ENCODE measurements at regions not wholly inside any gene's neighbourhood (a gene's known extent, or its start where the extent isn't known, plus 50 kb on each side); places are given as distances from the start of the nearest gene placed in this dataset.

- intact Hi-C loops (cut with DNase I): no loop called here
- DNase-seq (ENCODE audit: extremely low spot score in 2 of 2): no peak
- no peaks in the 10 kb centered on the region for H3K27me3 ChIP-seq
- TF ChIP-seq CTCF (IDR thresholded peaks at IDR 0.05) (no peak), POLR2AphosphoS5 (IDR thresholded peaks at IDR 0.05; ENCODE audit: insufficient read depth in 1 of 2, low read depth in 1 of 2) (no peak), POLR2A (IDR thresholded peaks at IDR 0.05) (no peak)
- H3K9me3 ChIP-seq: no peaks in the 10 kb centered on the region
- no peaks in the 10 kb centered on the region for H3K36me3 ChIP-seq
- no peaks in the 10 kb centered on the region for H3K4me1 ChIP-seq
- H3K4me3 ChIP-seq: no peak overlapping the region
- H3K27ac ChIP-seq: no peak overlapping the region
Observed at GRCh38 chr9:22700171-22700570, 253.5 kb downstream of the DMRTA1 start.

GRCh38 chr9:22718653-22719052 lies 272.0 kb downstream of the DMRTA1 start:
- no peak overlapping the region for H3K4me3 ChIP-seq
- H3K36me3 ChIP-seq: no peaks in the 10 kb centered on the region
- no peaks in the 10 kb centered on the region for H3K27me3 ChIP-seq
- H3K4me1 ChIP-seq: no peaks in the 10 kb centered on the region
- H3K27ac ChIP-seq: no peak overlapping the region
- TF ChIP-seq POLR2AphosphoS5 (IDR thresholded peaks at IDR 0.05; ENCODE audit: insufficient read depth in 1 of 2, low read depth in 1 of 2): no peak
- no peak for TF ChIP-seq CTCF (IDR thresholded peaks at IDR 0.05)
- TF ChIP-seq POLR2A (IDR thresholded peaks at IDR 0.05): no peak
- intact Hi-C loops (cut with DNase I): no loop called here
- H3K9me3 ChIP-seq: no peaks in the 10 kb centered on the region
- DNase-seq (ENCODE audit: extremely low spot score in 2 of 2): no peak

GRCh38 chr9:22722492-22722891 lies 275.9 kb downstream of the DMRTA1 start:
- Histone ChIP-seq H3K4me3 (no peak overlapping the region), H3K36me3 (no peaks in the 10 kb centered on the region), H3K9me3 (no peaks in the 10 kb centered on the region), H3K4me1 (no peaks in the 10 kb centered on the region), H3K27me3 (no peaks in the 10 kb centered on the region), H3K27ac (no peak overlapping the region)
- no peak for TF ChIP-seq POLR2AphosphoS5 (IDR thresholded peaks at IDR 0.05; ENCODE audit: insufficient read depth in 1 of 2, low read depth in 1 of 2)
- DNase-seq (ENCODE audit: extremely low spot score in 2 of 2): no peak
- intact Hi-C loops (cut with DNase I): no loop called here

GRCh38 chr9:22731786-22732185 lies 285.2 kb downstream of the DMRTA1 start:
- intact Hi-C loops (cut with DNase I): no loop called here
- TF ChIP-seq CTCF (IDR thresholded peaks at IDR 0.05) (no peak), POLR2A (IDR thresholded peaks at IDR 0.05) (no peak), POLR2AphosphoS5 (IDR thresholded peaks at IDR 0.05; ENCODE audit: insufficient read depth in 1 of 2, low read depth in 1 of 2) (no peak)
- Histone ChIP-seq H3K27me3 (no peaks in the 10 kb centered on the region), H3K27ac (no peak overlapping the region), H3K4me1 (no peaks in the 10 kb centered on the region), H3K9me3 (no peaks in the 10 kb centered on the region), H3K4me3 (no peak overlapping the region), H3K36me3 (no peaks in the 10 kb centered on the region)
- no peak for DNase-seq (ENCODE audit: extremely low spot score in 2 of 2)

GRCh38 chr9:22739712-22740111 lies 293.1 kb downstream of the DMRTA1 start:
- Histone ChIP-seq H3K27me3 (no peaks in the 10 kb centered on the region), H3K4me1 (no peaks in the 10 kb centered on the region), H3K27ac (no peak overlapping the region), H3K4me3 (no peak overlapping the region), H3K9me3 (no peaks in the 10 kb centered on the region), H3K36me3 (no peaks in the 10 kb centered on the region)
- no peak for DNase-seq (ENCODE audit: extremely low spot score in 2 of 2)
- intact Hi-C loops (cut with DNase I): no loop called here
- TF ChIP-seq POLR2A (IDR thresholded peaks at IDR 0.05): no peak
- no peak for TF ChIP-seq CTCF (IDR thresholded peaks at IDR 0.05)
- TF ChIP-seq POLR2AphosphoS5 (IDR thresholded peaks at IDR 0.05; ENCODE audit: insufficient read depth in 1 of 2, low read depth in 1 of 2): no peak

GRCh38 chr9:22740781-22741180 lies 294.2 kb downstream of the DMRTA1 start:
- no peak overlapping the region for H3K4me3 ChIP-seq
- intact Hi-C loops (cut with DNase I): no loop called here
- no peak overlapping the region for H3K27ac ChIP-seq
- H3K36me3 ChIP-seq: no peaks in the 10 kb centered on the region
- no peaks in the 10 kb centered on the region for H3K9me3 ChIP-seq
- TF ChIP-seq CTCF (IDR thresholded peaks at IDR 0.05): no peak
- TF ChIP-seq POLR2A (IDR thresholded peaks at IDR 0.05): no peak
- TF ChIP-seq POLR2AphosphoS5 (IDR thresholded peaks at IDR 0.05; ENCODE audit: insufficient read depth in 1 of 2, low read depth in 1 of 2): no peak
- H3K4me1 ChIP-seq: no peaks in the 10 kb centered on the region
- no peaks in the 10 kb centered on the region for H3K27me3 ChIP-seq
- no peak for DNase-seq (ENCODE audit: extremely low spot score in 2 of 2)

All from vagina (tissue), 2 donors.